Activated CD4-positive, alpha-beta memory T cell treated with anti-CD3 and anti-CD28 coated beads, Interleukin-2, amount 10 ng/mL, durations not matched to agents 7 days and 5 days (primary cell): ENCODE measurements at regions not wholly inside any gene's neighbourhood (a gene's known extent, or its start where the extent isn't known, plus 50 kb on each side); places are given as distances from the start of the nearest gene placed in this dataset.
"Not testable (repeated sequence)": the region's sequence is repeated elsewhere in the genome, so short reads cannot be mapped to it uniquely, and the experiment has no call there.

Experiments
- CTCF ChIA-PET: fragments of 350-600 bp; sonication (Branson Sonifier 250); formaldehyde crosslinking; loops from one replicate; lab custom pipeline; 2021; ENCODE audit warnings: antibody characterized with exemption, inconsistent platforms; lab: Charles Lee
- POLR2A ChIA-PET: fragments of 350-600 bp; sonication (Branson Sonifier 250); formaldehyde crosslinking; loops from one replicate; lab custom pipeline; 2021; ENCODE audit warnings: antibody characterized with exemption; lab: Charles Lee
- DNase-seq: peaks from one replicate; pipeline ENCODE4 v3.0.0-alpha.2; 2020
- H3K27ac Mint-ChIP-seq: one replicate; pipeline ENCODE4 v1.8.0; 2021; ENCODE audit warnings: mild to moderate bottlenecking, mixed read lengths
- H3K27me3 Mint-ChIP-seq: one replicate; pipeline ENCODE4 v1.8.0; 2021; ENCODE audit warnings: mixed read lengths
- H3K36me3 Mint-ChIP-seq: one replicate; pipeline ENCODE4 v1.8.0; 2021; ENCODE audit warnings: low read depth, mixed read lengths
- H3K4me1 Mint-ChIP-seq: one replicate; pipeline ENCODE4 v1.8.0; 2021; ENCODE audit warnings: mixed read lengths
- H3K4me3 Mint-ChIP-seq: one replicate; pipeline ENCODE4 v1.8.0; 2021; ENCODE audit warnings: mild to moderate bottlenecking, mixed read lengths
- H3K9me3 Mint-ChIP-seq: one replicate; pipeline ENCODE4 v1.8.0; 2021; ENCODE audit warnings: mixed read lengths

GRCh38 chr6:85163156-85164080 is 286.5 kb upstream of the NT5E start:
- Mint-ChIP-seq H3K27me3 (no peaks in the 10 kb centered on the region), H3K4me1 (no peaks in the 10 kb centered on the region), H3K4me3 (no peak overlapping the region), H3K27ac (no peak overlapping the region), H3K36me3 (no peaks in the 10 kb centered on the region), H3K9me3 (no peaks in the 10 kb centered on the region)
- no peak for DNase-seq
- POLR2A ChIA-PET: no interaction called here
- CTCF ChIA-PET: no interaction called here

- Mint-ChIP-seq H3K4me3 (no peak overlapping the region), H3K27me3 (no peaks in the 10 kb centered on the region), H3K4me1 (no peaks in the 10 kb centered on the region), H3K27ac (no peak overlapping the region), H3K36me3 (no peaks in the 10 kb centered on the region), H3K9me3 (peaks cover 3% of the 10 kb centered on the region)
- ChIA-PET CTCF (no interaction called here), POLR2A (no interaction called here)
- no peak for DNase-seq
Observed at GRCh38 chr6:85157311-85157710, 292.6 kb upstream of the NT5E start.

GRCh38 chr6:85143676-85144075 is 306.2 kb upstream of the NT5E start:
- H3K4me1 Mint-ChIP-seq: no peaks in the 10 kb centered on the region
- no peaks in the 10 kb centered on the region for H3K36me3 Mint-ChIP-seq
- ChIA-PET POLR2A (no interaction called here), CTCF (no interaction called here)
- H3K27ac Mint-ChIP-seq: no peak overlapping the region
- no peak overlapping the region for H3K4me3 Mint-ChIP-seq
- H3K27me3 Mint-ChIP-seq: no peaks in the 10 kb centered on the region
- DNase-seq: no peak
- H3K9me3 Mint-ChIP-seq: peaks cover 3% of the 10 kb centered on the region

GRCh38 chr6:85137865-85138264 is 312.0 kb upstream of the NT5E start:
- no peak for DNase-seq
- CTCF ChIA-PET: no interaction called here
- Mint-ChIP-seq H3K4me1 (no peaks in the 10 kb centered on the region), H3K4me3 (no peak overlapping the region), H3K9me3 (no peaks in the 10 kb centered on the region), H3K27ac (no peak overlapping the region), H3K27me3 (no peaks in the 10 kb centered on the region), H3K36me3 (no peaks in the 10 kb centered on the region)
- POLR2A ChIA-PET: no interaction called here

- H3K4me3 Mint-ChIP-seq: no peak overlapping the region
- H3K36me3 Mint-ChIP-seq: no peaks in the 10 kb centered on the region
- ChIA-PET CTCF (no interaction called here), POLR2A (no interaction called here)
- H3K27ac Mint-ChIP-seq: no peak overlapping the region
- H3K4me1 Mint-ChIP-seq: no peaks in the 10 kb centered on the region
- no peaks in the 10 kb centered on the region for H3K9me3 Mint-ChIP-seq
- H3K27me3 Mint-ChIP-seq: no peaks in the 10 kb centered on the region
- no peak for DNase-seq
Observed at GRCh38 chr6:85136310-85136709, 313.6 kb upstream of the NT5E start.

DNA sequence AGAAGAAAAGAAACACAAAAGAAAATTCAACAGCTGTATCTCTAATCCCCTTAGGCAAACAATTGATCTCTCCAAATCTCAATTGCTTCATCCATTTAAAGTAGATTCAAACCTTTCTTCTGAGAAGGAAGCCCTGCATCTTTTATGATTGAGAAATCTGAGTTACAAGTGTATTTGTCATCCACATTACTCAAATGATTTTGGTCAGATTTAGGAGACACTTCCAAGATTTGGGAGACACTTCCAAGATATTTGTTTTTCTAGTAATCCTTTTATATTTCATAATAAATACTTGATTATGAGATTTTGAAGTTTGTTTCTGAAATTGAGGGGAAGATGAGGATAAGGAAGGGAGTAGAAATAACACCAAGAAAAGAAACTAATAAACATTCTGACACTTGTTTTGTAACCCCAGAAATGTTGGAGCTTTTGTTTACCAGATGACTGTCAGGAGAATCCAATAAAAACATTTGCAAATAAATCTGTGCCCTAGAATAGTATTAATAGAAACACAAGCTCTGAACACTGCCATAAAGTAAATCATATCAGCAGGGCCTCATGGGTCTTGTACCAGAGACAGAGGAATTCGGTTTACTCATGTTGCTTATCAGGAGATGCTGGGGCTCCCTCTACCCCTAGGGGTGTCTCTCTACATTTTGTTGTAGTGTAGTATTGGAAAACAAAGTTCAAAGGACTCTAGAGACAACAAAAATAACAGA is 314.3 kb upstream of the NT5E start:
- ChIA-PET POLR2A (no interaction called here), CTCF (no interaction called here)
- H3K4me1 Mint-ChIP-seq: no peaks in the 10 kb centered on the region
- no peak overlapping the region for H3K4me3 Mint-ChIP-seq
- H3K36me3 Mint-ChIP-seq: no peaks in the 10 kb centered on the region
- H3K27me3 Mint-ChIP-seq: no peaks in the 10 kb centered on the region
- DNase-seq: no peak
- no peak overlapping the region for H3K27ac Mint-ChIP-seq
- no peaks in the 10 kb centered on the region for H3K9me3 Mint-ChIP-seq

DNA sequence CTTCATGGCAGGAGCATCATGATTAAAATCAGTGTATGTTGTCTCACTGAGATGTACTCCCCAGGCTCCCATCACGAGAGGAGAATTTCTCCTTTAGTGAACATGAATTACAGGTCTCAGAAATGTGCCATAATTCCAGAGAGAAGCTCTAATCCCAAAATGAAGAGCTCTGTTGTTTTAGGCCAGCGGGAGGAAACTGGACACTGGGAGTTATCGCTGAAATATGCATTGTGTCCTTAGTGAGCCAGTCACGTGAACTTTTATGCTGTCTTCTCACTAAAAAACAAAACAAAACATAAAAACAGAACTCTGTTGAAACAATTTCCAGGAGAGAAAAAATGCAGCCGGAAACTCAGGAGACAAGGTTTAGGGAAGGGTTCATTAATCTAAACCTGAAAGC is 315.7 kb upstream of the NT5E start:
- no peak overlapping the region for H3K27ac Mint-ChIP-seq
- H3K4me1 Mint-ChIP-seq: no peaks in the 10 kb centered on the region
- DNase-seq: no peak
- no peaks in the 10 kb centered on the region for H3K27me3 Mint-ChIP-seq
- POLR2A ChIA-PET: no interaction called here
- H3K9me3 Mint-ChIP-seq: no peaks in the 10 kb centered on the region
- no peak overlapping the region for H3K4me3 Mint-ChIP-seq
- CTCF ChIA-PET: no interaction called here
- no peaks in the 10 kb centered on the region for H3K36me3 Mint-ChIP-seq

DNA sequence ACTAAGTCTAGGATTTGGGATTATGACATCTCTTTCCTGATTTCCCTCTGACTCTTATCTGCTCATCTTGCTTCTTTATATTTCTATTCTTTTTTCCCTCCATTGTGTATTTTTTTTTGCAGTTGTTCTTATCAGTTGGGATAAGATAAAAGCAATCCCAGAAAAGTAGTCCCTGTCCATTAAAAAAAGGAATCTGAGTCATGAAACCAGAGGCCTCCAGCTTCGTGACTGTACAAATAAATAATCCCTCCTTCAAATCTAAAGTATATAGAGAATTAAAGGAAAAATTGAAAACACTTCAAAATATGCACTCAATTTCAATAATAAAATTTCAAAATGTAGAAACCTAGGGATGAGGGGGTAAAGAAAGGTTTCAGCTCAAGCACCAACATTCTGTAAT is 317.8 kb upstream of the NT5E start:
- ChIA-PET POLR2A (no interaction called here), CTCF (no interaction called here)
- no peaks in the 10 kb centered on the region for H3K4me1 Mint-ChIP-seq
- no peaks in the 10 kb centered on the region for H3K27me3 Mint-ChIP-seq
- H3K9me3 Mint-ChIP-seq: no peaks in the 10 kb centered on the region
- no peak for DNase-seq
- no peak overlapping the region for H3K27ac Mint-ChIP-seq
- H3K36me3 Mint-ChIP-seq: no peaks in the 10 kb centered on the region
- H3K4me3 Mint-ChIP-seq: no peak overlapping the region

GRCh38 chr6:85130743-85131142 is 319.1 kb upstream of the NT5E start:
- no peaks in the 10 kb centered on the region for H3K36me3 Mint-ChIP-seq
- DNase-seq: no peak
- H3K27ac Mint-ChIP-seq: no peak overlapping the region
- CTCF ChIA-PET: no interaction called here
- H3K4me1 Mint-ChIP-seq: no peaks in the 10 kb centered on the region
- no peaks in the 10 kb centered on the region for H3K9me3 Mint-ChIP-seq
- POLR2A ChIA-PET: no interaction called here
- no peaks in the 10 kb centered on the region for H3K27me3 Mint-ChIP-seq
- H3K4me3 Mint-ChIP-seq: no peak overlapping the region

DNA sequence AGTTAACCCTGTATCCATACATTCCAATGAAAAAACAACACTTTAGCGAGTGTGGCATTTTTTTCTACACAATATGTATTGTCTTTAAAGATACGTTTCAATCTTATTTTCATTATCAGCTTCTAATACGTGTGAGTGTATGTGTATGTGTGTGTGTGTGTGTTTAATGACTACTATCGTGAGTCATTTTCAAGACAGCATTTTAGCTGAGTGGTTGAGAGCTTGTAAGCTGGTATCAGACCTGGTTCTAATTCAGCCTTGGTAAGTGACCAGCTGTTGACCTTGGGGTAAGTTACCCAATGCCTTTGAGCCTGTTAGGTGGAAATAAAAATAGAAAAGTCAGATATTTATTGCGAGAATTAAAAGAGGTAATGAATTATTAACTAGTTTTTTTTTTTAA is 320.0 kb upstream of the NT5E start:
- Mint-ChIP-seq H3K4me3 (no peak overlapping the region), H3K27ac (no peak overlapping the region), H3K27me3 (no peaks in the 10 kb centered on the region), H3K36me3 (no peaks in the 10 kb centered on the region), H3K4me1 (no peaks in the 10 kb centered on the region), H3K9me3 (no peaks in the 10 kb centered on the region)
- ChIA-PET POLR2A (no interaction called here), CTCF (no interaction called here)
- DNase-seq: no peak

- no peak overlapping the region for H3K27ac Mint-ChIP-seq
- H3K27me3 Mint-ChIP-seq: no peaks in the 10 kb centered on the region
- no peaks in the 10 kb centered on the region for H3K36me3 Mint-ChIP-seq
- ChIA-PET POLR2A (no interaction called here), CTCF (no interaction called here)
- no peaks in the 10 kb centered on the region for H3K9me3 Mint-ChIP-seq
- no peaks in the 10 kb centered on the region for H3K4me1 Mint-ChIP-seq
- DNase-seq: no peak
- no peak overlapping the region for H3K4me3 Mint-ChIP-seq
Observed at GRCh38 chr6:85128781-85129180, 321.1 kb upstream of the NT5E start.

- H3K4me3 Mint-ChIP-seq, POLR2A ChIA-PET, CTCF ChIA-PET, H3K4me1 Mint-ChIP-seq, H3K27ac Mint-ChIP-seq, H3K9me3 Mint-ChIP-seq, DNase-seq, H3K36me3 Mint-ChIP-seq, H3K27me3 Mint-ChIP-seq: not testable (repeated sequence)
Observed at GRCh38 chr6:85128256-85128655, 321.6 kb upstream of the NT5E start.

- no peaks in the 10 kb centered on the region for H3K4me1 Mint-ChIP-seq
- H3K9me3 Mint-ChIP-seq: no peaks in the 10 kb centered on the region
- no peaks in the 10 kb centered on the region for H3K27me3 Mint-ChIP-seq
- no peak for DNase-seq
- H3K4me3 Mint-ChIP-seq: no peak overlapping the region
- H3K27ac Mint-ChIP-seq: no peak overlapping the region
- H3K36me3 Mint-ChIP-seq: no peaks in the 10 kb centered on the region
- POLR2A ChIA-PET: no interaction called here
- CTCF ChIA-PET: no interaction called here
Observed at GRCh38 chr6:85127696-85128243, 322.1 kb upstream of the NT5E start.

DNA sequence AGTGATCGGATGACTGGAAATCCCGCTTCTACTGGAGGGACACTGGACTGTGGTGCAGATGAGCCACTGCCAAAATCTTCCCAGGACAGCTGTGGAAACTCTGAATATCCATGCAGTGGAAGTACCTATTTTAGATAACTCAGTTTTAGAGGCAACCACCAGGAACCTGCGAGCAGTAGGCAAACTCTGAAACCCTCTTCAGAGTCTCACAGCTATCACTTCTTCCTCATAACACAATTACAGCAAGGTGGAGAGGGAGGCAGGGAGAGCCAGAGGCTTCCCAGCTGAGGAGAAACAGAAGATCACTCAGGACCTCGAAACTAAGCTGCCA is 322.8 kb upstream of the NT5E start:
- POLR2A ChIA-PET: no interaction called here
- CTCF ChIA-PET: no interaction called here
- H3K4me3 Mint-ChIP-seq: no peak overlapping the region

More for the DNA sequence above, 322.8 kb upstream of the NT5E start:
- H3K27me3 Mint-ChIP-seq: no peaks in the 10 kb centered on the region
- no peaks in the 10 kb centered on the region for H3K36me3 Mint-ChIP-seq
- H3K9me3 Mint-ChIP-seq: no peaks in the 10 kb centered on the region
- H3K27ac Mint-ChIP-seq: no peak overlapping the region
- no peak for DNase-seq
- H3K4me1 Mint-ChIP-seq: no peaks in the 10 kb centered on the region
